ENCODE measurements at regions not wholly inside any gene's neighbourhood (a gene's known extent, or its start where the extent isn't known, plus 50 kb on each side); places are given as distances from the start of the nearest gene placed in this dataset.
"Not testable (repeated sequence)": the region's sequence is repeated elsewhere in the genome, so short reads cannot be mapped to it uniquely, and the experiment has no call there.

DNA sequence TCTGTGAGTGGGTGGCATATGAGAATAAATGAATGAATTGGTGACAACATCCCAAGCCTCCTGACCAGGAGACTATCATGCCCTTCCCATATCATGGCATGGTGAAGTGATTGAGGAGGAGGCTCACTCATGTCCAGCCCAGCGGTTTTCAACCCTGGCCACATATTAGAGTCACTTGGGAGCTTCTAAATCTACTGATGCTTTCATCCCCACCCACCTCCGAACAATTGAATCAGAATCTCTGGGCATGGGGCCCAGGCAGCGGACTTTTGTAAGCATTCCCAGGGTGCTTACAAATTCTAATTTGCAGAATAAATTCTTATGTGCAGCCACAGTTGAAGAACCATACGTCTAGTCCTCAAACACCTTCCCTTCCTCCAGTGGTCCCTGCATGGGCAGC, 81.7 kb upstream of the SEC11C start:
- no peak for DNase-seq (ENCODE audit: low read depth in 2 of 2)

DNA sequence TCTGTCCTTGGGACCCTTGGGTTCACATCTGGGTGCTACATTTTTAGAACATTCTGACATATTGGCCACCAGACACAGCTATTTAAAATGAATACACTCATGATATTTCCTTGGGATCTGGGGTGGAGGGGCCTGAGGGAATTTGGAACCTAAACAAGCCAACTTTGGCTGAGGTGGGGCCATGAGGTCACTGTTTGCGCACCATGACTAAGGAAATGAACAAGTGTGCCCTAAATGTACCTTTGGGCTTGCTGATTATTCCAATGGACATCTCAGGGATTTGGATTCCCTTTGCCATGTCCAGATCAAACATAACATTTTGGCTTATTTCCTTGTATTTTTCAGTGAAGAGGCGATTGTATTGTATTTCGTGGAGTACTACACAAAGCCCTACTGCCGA, 80.5 kb upstream of the SEC11C start:
- no peak for DNase-seq (ENCODE audit: low read depth in 2 of 2)

DNA sequence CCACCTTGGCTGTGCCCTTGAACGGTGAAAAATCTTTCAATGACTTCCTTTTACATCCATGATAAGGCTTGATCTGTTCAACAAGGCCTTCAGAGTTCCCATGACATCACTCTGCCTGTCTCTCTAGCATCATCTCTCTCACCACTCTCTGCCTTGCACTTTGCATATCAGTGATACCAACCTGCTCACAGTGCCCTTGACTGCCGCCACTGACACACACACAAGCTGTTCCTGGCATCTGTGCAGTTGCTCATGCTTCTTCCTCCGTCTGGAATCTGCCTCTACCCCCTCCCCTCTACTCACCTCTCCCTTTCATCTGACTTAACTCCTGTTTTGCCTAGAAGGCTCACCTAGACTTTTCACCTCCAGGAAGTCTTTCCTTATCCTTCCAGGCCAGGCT, 79.1 kb upstream of the SEC11C start:
- no peak for DNase-seq (ENCODE audit: low read depth in 2 of 2)

DNA sequence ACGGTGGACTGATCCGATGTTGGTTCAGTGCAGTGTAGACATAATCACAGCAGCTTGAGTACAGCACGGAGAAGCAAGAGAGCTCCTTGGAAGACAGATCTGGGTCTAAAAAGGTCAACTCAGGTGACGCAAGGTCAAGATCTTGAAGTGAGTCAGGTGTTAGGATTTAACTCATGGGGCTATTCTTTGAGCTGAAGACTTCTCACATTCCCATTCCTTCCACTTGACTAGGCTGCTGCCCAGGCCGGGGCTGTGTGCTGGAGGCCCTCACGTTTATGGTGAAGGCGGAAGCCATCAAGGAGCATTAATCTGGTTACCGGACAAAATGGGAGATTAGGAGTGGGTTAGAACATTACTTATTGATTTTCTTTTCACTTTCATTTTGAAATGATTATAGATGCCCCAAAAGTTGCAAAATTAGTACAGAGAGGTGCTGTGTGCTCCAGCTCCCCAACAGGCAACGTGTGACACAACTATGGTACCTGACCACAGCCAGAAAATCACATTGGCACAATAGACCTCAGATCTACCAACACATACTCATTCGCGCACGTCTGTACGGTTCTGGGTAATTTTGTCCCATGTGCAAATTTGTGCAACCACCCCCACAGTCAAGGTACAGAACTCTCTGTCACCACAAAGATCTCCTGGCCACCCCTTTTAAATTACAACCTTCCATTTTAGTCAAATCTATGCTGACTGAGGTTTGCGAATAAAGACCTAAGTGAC, 77.6 kb upstream of the SEC11C start:
- no peak for DNase-seq (ENCODE audit: low read depth in 2 of 2)

DNA sequence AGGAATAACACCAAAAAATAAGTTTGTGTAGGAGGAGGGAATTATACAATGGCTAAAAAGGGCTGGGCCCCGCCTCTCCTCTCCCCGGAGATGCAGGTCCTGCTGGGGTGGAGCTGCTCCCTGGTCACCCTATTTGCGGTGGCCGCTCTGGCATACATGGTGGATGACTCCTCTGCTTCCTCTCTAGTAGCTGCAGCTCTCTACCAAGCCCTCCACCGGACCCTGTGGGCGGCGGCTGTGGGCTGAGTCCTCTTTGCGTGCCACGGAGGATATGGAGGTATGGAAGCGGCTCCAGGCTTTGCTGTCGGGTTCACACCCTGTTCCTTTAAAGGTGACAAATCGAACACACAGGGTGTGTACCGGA, 77.1 kb upstream of the SEC11C start:
- DNase-seq (ENCODE audit: low read depth in 2 of 2) = no peak

DNA sequence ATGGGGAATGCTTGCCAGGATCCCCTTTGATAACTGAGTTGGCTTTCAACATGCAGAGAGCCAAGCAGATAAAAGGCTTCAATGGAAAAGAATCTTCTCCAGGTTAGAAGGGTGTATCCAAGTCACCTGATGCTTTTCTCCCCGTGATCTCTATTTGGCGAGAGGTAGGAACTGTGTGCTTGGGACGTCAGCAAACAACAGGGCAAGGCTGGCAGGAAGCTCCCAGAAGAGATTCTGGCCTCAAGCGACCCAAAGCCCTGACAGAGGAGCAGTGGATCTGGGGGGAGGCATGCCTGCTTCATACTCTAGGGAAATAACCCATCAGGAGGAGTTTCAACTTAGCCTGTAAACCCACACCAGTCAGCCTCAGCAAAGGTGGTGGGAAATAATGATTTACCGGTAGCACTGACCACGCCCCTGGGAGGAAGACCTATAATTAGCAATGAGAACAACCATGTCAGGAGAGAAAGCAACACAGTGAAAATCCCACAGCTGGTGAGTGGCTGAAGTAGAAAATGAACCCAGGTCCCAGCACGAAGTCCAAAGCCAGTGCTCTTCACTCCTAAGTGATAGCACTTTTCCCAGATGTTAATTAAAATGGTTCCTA, 76.3 kb upstream of the SEC11C start:
- peak in 1 of 2 donors; percentile 23 for DNase-seq (ENCODE audit: low read depth in 2 of 2)

DNA sequence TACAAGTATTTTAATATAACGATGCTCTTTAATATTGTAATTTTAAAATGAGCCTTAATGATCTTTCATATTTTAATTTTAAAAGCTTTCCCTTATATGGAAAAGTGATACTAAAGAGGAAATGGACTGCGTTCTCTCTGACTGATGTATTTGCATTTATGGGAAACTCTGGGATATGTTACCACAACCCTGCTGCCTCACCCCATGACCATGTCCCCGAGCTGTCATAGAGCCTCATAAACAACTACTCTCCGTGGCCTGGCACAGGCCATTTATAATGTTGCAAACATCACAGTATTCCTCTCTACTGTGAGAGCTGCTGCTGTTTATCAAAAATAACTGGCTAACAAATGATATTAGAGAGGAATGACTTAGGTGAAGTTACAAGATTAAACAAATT, 75.8 kb upstream of the SEC11C start:
- peak in 1 of 2 donors; percentile 39 for DNase-seq (ENCODE audit: low read depth in 2 of 2)

DNA sequence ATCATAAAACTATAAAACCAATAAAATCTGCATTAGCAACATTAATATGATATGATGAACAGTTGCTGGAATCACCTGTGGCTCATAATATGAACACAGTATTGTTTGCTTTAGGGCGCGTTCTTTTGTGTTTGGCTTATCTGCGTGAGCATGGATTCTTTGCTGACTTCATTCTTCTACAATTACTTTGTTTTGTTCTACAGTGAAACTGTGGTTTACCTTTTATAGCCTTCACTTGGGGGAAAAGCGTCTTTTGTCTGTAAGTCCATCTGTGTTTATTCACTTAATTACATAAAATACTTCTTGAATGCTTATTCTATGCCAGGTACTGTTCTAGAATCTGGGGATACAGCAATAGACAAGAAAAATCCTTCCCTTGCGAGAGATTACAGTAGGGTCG, 74.0 kb upstream of the SEC11C start:
- DNase-seq (ENCODE audit: low read depth in 2 of 2) = no peak

DNA sequence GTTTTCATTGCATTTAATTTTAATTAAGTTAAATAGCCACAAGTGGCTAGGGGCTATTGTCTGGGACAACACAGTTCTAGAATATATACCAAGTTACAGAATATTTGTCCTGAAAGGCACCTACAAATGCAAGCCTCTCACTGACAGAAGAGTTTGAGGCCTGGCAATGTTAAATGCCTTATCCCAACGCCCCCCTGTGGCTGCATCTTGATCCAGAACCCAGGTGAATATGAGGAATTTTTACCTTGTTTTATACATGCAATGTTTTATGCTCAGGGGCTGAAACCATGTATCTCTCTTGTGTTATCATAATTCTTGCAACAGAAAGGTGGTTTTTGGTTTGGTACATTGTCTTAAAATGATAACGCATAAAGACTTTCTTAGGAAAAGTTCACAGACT, 71.8 kb upstream of the SEC11C start:
- DNase-seq (ENCODE audit: low read depth in 2 of 2) = peak; percentile 49 to 67

DNA sequence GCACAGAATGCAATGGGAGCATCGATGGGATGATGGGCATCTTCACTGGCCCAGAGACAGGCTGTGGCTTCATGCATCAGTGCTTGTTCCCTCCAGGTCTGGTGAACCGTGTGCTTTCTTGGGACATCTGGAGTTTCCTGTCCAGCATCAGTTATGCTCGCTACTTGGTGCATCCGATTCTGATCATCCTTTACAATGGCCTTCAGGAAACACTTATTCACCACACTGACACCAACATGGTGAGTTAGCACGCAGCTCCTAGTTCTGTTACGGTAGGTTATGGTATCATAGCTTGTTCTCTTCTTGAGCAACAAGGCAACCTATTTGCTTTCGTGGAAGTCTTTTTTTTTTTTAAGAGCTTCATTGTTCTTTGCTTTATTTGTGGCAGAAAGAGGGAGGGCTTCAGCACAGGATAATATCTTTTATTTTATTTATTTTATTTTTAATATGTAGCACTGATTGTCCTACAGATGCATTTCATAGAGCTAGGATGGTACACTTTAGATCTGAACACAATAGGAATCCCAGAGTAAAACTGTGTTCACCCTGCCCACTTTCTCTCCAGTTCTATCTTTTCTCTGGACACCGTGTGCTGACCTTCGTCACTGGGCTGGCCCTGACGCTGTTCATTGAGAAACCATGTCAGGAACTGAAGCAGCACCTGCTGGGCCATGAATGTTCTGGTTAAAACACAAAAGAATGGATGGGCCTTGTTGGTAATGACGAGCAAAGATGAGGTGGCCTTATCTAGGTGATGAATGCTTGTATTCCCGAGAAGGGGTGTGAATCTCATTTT, 71.2 kb upstream of the SEC11C start:
- DNase-seq (ENCODE audit: low read depth in 2 of 2) = peak in 1 of 2 donors; percentile 51

DNA sequence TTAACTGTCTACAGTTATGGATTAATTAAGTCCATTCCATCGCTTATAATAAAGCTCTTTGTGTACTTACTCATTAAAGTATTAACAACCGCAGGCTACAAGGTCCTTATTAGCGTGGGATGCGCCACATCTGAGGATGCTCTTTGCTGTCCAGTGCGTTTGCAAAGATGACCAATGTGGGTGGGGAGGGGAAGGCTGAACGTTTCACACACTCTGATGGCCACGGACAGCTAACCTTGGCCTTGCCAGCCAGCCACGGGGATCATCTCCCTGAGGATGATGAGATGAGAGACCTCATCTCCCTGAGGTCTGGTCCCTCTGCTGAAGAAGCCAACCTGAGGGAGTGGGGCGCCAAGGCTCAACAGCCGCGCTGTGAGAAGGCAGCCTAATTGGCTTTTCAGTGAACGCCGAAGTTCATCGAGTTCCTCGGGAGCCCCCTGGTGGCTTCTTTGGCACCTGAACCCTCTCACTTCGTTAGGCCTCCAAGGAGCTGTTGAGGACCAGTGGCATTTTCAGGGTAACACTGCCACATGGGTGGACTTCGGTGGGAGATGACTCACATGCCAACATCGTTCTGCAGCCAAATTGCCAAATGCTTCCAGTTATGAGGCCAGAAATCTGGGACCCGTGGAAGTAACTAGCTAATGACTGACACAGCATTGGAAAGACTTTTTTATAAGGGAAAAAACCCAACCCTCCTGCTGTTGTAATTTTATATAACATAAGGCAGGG, 69.3 kb upstream of the SEC11C start:
- DNase-seq (ENCODE audit: low read depth in 2 of 2) = peak; percentile 73 to 80

DNA sequence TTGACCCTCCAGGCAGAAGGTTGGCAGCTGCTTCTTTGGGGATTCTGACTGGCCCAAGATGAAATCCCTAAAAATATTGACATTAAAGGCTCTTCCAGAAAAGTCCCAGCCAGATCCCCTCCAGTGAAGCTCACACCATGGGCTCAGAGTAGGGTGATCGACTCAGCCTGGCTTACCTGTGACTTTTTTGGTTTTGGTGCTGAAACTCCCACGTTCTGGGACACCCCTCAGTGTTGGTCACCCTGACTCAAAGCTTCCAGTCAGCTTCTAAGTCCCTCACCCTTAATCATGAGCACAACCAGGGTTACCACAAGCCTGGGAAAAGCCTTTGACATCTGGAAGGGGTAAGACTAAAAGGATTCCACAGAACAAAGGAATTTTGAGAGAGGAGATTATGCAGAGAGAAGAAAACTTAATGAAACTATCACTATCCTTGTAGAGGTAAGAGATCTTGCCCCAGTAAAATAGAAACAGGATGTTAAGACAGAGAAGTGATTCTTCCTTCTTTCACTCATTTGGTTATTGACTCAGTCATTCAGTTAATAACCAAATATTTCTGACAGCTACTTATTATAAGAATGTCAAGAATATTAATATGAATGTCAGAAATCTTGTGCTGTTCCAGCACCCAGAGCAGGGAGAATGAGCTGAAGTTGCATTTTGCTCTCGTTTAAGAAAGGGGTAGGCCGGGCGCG, 66.8 kb upstream of the SEC11C start:
- DNase-seq (ENCODE audit: low read depth in 2 of 2) = no peak

DNA sequence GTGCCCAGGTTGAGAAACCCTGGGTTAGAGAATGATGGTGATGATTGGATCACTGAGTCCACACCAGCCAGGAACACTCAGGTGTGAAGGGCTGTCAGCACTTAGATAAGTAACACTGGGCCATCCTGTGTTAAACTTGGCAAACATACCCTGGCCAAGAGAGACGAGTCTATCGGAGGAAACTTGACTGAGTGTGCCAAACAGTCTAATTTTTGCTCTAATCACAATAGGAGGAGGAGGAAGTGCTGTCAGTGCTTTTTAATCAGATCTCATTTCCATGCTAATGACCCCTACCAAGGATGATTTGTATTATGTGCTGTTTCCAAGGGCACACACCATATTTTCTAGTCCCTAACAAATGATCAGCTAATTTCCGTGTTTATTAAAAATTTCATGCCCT, 63.8 kb upstream of the SEC11C start:
- DNase-seq (ENCODE audit: low read depth in 2 of 2) = peak; percentile 13 to 49

DNA sequence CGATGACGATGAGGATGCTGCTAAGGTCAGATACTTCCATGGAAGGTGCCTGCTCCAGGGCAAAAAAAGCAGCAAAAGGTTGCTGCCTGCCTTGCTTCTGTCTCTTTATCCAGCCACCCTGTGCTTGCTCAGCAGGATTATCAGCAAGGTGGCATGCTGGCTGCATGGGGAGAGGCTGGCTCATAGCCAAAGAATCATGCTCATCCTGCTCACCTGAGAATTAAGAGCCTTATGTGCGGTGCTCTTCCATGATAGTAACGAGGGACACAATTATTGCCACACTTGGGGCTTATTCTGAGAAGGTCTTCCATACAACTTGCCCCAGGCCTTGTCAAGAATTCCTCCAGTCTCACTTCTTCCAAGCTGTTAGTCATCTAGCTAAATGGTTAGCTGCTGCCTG, 60.4 kb upstream of the SEC11C start:
- DNase-seq (ENCODE audit: low read depth in 2 of 2) = no peak

DNA sequence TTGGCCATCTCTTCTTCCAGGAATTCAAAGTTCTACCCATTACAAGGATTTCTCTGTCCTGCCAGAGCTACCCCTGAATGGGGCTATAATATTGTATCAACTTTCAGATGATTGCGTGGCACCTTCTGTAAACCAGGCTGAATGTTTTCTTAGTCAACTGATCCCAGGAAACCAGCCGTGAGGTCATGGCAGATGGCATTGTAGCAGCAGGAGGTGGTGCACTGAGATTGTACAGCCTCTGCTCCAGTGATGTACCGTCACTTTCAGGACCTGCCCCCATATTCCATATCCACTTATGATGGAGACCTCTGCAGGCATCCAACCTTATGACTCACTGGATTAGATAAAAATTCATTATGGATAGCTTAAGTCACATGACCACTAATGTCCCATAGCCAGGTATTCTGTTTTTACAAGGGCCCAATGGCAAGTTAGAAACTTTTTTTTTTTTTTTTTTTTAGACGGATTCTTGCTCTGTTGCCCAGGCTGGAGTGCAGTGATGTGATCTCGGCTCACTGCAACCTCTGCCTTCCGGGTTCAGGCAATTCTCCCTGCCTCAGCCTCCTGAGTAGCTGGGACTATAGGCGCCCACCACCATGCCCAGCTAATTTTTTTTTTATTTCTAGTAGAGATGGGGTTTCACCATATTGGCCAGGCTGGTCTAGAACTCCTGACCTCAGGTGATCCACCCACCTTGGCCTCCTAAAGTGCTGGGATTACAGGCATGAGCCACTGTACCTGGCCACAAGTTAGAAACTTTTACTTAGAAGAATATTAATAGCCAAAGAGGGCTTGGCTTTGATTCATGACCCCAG, 59.8 kb upstream of the SEC11C start:
- not testable (repeated sequence) for DNase-seq (ENCODE audit: low read depth in 2 of 2)

DNA sequence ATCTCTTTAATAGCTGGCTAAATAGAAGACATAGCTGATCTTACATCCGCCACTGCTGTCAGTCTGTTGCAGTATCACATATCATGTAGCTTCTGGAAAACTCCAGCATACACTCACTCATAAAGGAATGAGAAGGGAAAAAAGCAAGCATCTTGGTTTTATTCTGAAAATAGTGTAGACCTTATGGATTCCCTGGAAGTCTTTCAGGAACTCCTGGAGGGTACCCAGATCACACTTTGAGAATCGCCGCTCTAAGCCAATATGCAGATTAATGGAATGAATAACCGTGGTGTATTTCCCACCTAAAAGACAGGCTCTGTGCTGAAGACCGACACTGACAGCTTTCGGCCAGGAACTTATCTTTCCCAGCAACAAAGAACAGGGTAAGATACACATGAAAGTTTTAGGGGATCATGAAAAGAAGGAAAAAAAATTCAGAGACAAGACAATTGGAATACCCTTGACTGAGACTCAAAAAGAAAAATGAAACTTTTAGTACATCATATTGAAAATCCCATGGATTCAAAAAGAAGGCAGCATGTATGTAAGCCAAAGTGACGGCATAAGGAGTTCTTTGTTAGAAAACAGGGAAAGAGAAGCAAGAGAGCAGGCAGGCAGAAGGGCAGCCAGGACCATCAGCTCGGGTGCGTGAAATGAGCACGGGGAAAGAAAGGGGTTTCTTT, 56.4 kb upstream of the SEC11C start:
- no peak for DNase-seq (ENCODE audit: low read depth in 2 of 2)

DNA sequence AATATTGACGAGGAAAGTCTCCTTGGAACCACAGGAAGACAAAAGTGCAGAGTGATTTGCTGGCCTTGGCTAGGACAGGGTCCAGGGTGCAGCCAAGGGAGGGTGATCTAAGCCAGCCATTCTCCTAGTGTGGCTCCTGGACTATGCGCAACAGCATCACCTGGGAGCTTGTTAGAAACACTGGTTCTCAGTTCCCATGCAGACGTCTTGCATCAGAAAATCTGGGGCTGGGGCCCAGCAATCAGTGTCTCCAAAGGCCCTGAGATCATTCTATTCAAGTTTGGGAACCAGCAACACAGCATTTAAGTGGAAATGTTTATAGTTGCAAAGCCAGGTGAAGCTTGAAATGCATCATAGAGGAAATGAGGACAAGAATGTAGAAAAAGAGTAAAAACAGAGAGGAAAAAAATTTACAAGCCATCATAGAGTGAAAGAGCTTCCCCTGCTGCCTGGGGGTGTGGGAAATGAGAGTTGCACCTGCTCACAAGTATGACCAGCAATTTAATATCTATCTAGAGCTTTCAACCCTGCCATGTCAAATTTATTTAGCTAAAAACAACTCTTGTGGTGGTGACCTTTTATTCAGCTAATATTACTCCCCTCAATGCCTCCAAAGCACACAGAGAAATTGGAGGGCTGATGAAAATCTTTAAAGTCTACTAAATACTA, 54.4 kb upstream of the SEC11C start:
- DNase-seq (ENCODE audit: low read depth in 2 of 2) = no peak

DNA sequence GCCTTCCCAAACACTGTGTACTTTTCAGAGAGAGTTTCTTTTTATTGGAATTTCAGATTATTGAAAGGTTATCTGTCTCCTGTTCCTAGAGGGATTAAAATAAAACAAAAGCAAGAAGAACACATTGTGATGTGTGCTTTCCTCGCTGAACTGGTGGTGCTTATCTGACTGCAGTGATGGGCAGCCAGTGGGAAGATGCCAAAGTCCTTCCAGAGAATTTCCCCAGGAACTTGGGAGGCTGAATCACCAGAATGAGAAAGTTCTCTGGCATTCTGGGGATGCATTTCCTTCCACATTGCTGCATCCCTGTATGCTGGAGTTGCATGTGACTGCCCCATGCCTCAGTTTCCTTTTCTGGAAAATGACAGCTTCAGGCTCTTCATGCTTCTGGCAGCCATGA, 53.9 kb upstream of the SEC11C start:
- peak in 1 of 2 donors; percentile 54 for DNase-seq (ENCODE audit: low read depth in 2 of 2)

DNA sequence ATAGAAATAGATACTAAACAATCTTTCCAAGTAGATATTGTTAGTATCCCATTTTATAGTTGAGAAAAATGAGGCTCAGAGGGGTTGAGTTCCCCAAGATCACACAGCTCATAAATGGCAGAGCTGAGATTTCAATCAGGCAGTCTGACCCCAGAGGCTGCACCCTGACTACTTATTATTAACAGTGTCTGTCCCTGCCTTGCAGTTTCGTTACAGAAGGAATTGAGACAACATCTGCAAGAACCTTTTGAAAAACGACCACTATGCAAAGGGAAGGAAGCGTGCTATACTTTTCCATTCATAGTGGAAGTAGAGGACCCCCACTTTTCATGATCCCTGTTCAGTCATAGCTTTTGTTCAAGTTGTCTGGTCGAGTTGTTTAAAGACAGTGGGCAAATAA, 53.2 kb upstream of the SEC11C start:
- DNase-seq (ENCODE audit: low read depth in 2 of 2) = no peak

Data from lung microvascular endothelial cell (primary cell).